AG04450 (cell line): ENCODE measurements at regions not wholly inside any gene's neighbourhood (a gene's known extent, or its start where the extent isn't known, plus 50 kb on each side); places are given as distances from the start of the nearest gene placed in this dataset.

Experiments used
- CTCF ChIA-PET: fragments of 300-600, 350-600 bp; formaldehyde crosslinking; extraction: SDS; loops from one replicate; lab custom pipeline; 2022; ENCODE audit warnings: antibody characterized with exemption, inconsistent platforms; lab: Charles Lee
- POLR2A ChIA-PET: fragments of 350-600 bp; formaldehyde crosslinking; extraction: SDS; loops from one replicate; lab custom pipeline; 2021; ENCODE audit warnings: antibody characterized with exemption, inconsistent platforms; lab: Yijun Ruan, JAX
- DNase-seq: peaks from one replicate; pipeline ENCODE4 v3.0.0-alpha.2; 2011; ENCODE audit warnings: low read depth, low spot score
- H3K27ac ChIP-seq: one replicate; pipeline ENCODE4 v1.5.1; 2012; ENCODE audit warnings: low read depth, low read length, control low read depth
- H3K27me3 ChIP-seq: one replicate; pipeline ENCODE4 v1.6.0; 2012; ENCODE audit warnings: low read length; ENCODE audit not compliant: control insufficient read depth, insufficient read depth
- H3K4me3 ChIP-seq: 2 replicates; pipeline ENCODE4 v1.5.1; 2011; ENCODE audit warnings: mild to moderate bottlenecking, low read depth, low read length, control low read depth
- H3K9me3 ChIP-seq: 2 replicates; pipeline ENCODE4 v1.5.1; 2012; ENCODE audit warnings: low read length; ENCODE audit not compliant: control insufficient read depth, insufficient read depth
- CTCF ChIP-seq: IDR thresholded peaks from 2 replicates; pipeline ENCODE4 v1.5.1; 2011; ENCODE audit warnings: low read depth, low read length, control low read depth, inconsistent platforms

DNA sequence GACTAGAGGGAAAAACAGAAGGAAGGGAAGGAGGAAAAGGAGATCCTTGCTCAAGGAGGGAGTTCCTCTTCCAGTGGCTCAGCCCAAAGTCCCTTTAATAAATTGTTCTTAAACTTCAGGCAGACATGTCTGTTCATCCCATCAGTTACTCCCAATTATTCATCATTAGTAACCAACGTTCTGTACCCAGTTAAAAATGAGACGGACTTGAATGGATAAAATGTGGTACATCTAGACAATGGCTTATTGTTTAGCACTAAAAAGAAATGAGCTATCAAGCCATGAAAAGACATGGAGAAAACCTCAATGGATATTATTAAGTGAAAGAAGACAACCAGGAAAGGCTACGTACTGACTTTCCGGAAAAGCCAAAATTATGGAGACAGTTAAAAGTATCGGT lies 50.8 kb upstream of the ACSL3 start:
- no peak for TF ChIP-seq CTCF
- no peak overlapping the region for H3K4me3 ChIP-seq
- no peak overlapping the region for H3K27ac ChIP-seq
- H3K9me3 ChIP-seq, result no peaks in the 10 kb centered on the region
- DNase-seq, result no peak
- H3K27me3 ChIP-seq, result peaks cover 5% of the 10 kb centered on the region
- ChIA-PET POLR2A (no interaction called here), CTCF (no interaction called here)
